ENCODE measurements at regions not wholly inside any gene's neighbourhood (a gene's known extent, or its start where the extent isn't known, plus 50 kb on each side); places are given as distances from the start of the nearest gene placed in this dataset.
"Not testable (repeated sequence)": the region's sequence is repeated elsewhere in the genome, so short reads cannot be mapped to it uniquely, and the experiment has no call there.

- Mint-ChIP-seq H3K4me1 (ENCODE audit: low read depth in 2 of 2) (peaks cover 0 to 2% of the 10 kb centered on the region in 2 donors), H3K27ac (no peak overlapping the region), H3K36me3 (ENCODE audit: insufficient read depth) (no peaks in the 10 kb centered on the region), H3K9me3 (no peaks in the 10 kb centered on the region), H3K4me3 (no peak overlapping the region), H3K27me3 (peaks cover 0 to 10% of the 10 kb centered on the region in 2 donors)
- DNase-seq (no peak), ATAC-seq (replicated peaks) (no peak)
Measured at GRCh38 chr12:131283191-131283861, 329.6 kb downstream of the ADGRD1 start.

DNA sequence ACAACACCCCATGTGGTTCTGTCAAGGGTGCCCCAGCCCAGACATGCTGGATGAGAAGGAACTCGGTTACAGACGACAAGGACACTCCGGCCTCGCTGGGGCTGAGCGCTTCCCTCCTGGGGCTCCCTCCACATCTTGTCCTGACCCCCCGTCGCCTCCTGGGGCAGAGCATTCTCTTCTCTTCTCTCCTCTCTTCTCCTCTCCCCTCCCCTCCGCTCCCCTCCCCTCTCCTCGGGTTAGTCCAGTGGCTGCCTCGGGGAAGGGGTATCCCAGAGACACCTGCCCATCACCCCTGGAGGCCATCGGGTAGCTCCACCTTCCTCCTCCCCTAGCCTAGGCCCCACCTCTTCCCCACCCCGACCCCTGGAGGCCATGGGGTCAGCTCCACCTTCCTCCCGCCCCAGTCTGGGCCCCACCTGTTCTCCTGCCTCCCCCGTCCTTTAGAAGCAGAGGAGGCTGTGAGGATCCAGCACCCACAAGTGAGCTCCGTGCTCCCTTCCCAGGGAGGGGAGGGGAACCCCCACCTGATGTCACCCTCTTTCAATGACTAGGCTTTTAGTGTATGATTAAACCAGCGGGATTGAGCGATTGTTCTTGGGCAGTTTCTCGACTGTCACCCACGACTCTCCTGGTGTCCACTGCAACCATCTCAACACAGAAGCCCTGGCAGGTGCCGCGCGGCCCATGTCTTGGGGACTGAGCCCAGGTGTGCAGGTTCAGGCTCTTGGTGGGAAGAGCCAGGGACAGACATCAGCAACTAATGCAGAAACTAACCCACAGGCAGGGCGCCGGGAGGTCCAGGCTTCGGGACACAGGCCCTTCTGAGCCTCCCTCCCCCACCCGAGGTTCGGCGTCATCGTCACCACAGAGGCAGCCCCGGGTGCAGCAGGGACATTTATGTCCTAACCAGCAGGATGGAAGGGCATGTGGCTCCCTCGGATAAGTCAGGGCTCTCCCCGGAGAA is 330.4 kb downstream of the ADGRD1 start:
- H3K9me3 Mint-ChIP-seq; H3K36me3 Mint-ChIP-seq (ENCODE audit: insufficient read depth); H3K27ac Mint-ChIP-seq; H3K4me1 Mint-ChIP-seq (ENCODE audit: low read depth in 2 of 2); H3K4me3 Mint-ChIP-seq; DNase-seq; ATAC-seq (replicated peaks): not testable (repeated sequence)
- H3K27me3 Mint-ChIP-seq: peaks cover 0 to 10% of the 10 kb centered on the region in 2 donors

- not testable (repeated sequence) for DNase-seq
Measured at GRCh38 chr12:131284954-131285904, 331.5 kb downstream of the ADGRD1 start.

GRCh38 chr12:131285905-131286295 is 332.2 kb downstream of the ADGRD1 start:
- not testable (repeated sequence) for H3K27ac Mint-ChIP-seq; ATAC-seq (replicated peaks); H3K9me3 Mint-ChIP-seq; DNase-seq; H3K36me3 Mint-ChIP-seq (ENCODE audit: insufficient read depth); H3K4me1 Mint-ChIP-seq (ENCODE audit: low read depth in 2 of 2); H3K4me3 Mint-ChIP-seq
- peaks cover 0 to 10% of the 10 kb centered on the region in 2 donors for H3K27me3 Mint-ChIP-seq

More at GRCh38 chr12:131284954-131285904, 331.5 kb downstream of the ADGRD1 start:
- H3K4me3 Mint-ChIP-seq; H3K4me1 Mint-ChIP-seq (ENCODE audit: low read depth in 2 of 2); H3K9me3 Mint-ChIP-seq; ATAC-seq (replicated peaks); H3K36me3 Mint-ChIP-seq (ENCODE audit: insufficient read depth); H3K27ac Mint-ChIP-seq: not testable (repeated sequence)
- H3K27me3 Mint-ChIP-seq: peaks cover 0 to 10% of the 10 kb centered on the region in 2 donors

DNA sequence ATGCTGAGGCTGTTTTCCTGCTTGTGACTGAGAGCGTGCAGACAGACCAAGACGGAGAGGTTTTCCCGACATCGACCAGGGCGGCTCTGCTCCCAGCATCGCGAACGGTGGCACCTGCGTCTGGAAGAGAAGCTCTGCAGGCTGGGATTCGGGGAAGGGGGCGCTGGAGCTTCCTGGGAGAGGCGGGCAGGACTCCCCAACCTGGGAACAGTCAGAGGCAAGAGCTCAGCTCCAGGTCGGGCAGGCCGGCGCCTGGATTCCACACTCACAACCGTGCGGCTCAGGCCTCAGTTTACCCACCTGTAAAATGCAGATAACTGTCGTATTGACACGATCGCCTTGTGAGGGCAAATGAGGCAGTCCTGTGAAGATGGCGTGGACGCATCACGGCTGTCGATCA is 332.6 kb downstream of the ADGRD1 start:
- not testable (repeated sequence) for H3K4me3 Mint-ChIP-seq; H3K4me1 Mint-ChIP-seq (ENCODE audit: low read depth in 2 of 2); H3K9me3 Mint-ChIP-seq; H3K27ac Mint-ChIP-seq; ATAC-seq (replicated peaks); H3K36me3 Mint-ChIP-seq (ENCODE audit: insufficient read depth); DNase-seq
- H3K27me3 Mint-ChIP-seq: peaks cover 0 to 10% of the 10 kb centered on the region in 2 donors

DNA sequence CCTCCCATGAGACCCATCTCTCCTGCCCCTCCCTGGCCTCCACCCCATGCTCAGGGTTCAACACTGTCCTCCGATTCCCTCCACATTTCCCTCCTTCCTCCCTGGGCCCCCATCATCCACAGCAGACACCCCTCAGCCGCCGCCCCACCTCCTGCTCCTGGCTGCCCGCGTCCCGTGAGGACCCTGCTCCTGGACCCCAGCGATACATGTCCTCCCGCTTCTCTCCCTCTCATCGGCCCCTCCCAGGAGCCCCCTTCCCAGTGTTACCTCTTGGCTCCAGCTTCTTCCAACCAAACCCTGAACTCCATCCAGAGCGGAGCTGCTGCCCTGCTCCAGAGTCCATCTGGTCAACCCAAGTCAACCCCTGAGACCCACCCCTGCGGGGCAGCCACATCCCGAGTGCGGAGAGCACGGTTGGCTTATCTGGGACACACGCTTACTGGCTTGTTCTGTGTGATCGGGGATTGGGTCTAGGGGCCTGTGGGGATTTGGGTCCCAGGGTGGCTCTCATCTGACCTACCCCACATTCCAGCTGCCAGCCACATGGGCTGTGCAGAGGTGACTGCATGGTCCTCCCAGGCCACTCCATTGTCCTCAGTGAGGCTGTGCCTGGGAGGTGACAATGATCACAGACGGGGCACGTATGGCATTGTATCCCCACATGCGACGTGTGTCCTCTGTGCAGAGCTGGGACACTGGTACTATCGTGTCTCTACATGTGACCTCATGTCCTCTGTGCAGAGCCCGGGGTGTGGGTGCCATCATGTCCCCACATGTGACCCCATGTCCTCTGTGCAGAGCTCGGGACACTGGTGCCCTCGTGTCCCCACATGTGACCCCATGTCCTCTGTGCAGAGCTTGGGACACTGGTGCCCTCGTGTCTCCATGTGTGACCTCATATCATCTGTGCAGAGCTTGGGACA is 333.6 kb downstream of the ADGRD1 start:
- no peaks in the 10 kb centered on the region for H3K36me3 Mint-ChIP-seq (ENCODE audit: insufficient read depth)

DNA sequence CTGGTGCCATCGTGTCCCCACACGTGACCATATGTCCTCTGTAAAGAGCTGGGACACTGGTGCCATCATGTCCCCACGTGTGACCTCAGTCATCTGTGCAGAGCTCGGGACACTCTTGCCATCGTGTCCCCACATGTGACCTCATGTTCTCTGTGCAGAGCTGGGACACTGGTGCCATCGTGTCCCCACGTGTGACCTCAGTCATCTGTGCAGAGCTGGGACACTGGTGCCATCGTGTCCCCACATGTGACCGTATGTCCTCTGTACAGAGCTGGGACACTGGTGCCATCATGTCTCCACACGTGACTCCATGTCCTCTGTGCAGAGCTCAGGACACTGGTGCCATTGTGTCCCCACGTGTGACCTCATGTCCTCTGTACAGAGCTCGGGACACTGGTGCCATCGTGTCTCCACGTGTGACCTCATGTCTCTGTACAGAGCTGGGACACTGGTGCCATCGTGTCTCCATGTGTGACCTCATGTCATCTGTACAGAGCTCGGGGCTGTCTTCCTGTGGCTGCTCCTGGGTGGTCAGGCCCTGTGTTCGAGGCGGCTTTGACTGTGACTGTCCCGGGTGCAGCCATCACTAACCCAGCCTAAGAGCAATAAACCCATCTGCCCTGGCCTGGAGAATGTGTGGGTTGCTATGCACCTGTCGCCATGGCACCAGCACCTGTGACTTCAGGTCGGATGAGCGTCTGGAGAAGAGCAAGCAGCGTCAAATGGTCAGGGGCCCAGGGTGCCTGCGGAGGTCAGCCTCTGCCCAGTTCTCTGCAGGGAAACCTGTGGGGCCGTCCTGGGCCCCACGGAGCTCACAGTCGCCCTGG is 334.4 kb downstream of the ADGRD1 start:
- no peaks in the 10 kb centered on the region for H3K36me3 Mint-ChIP-seq (ENCODE audit: insufficient read depth)
- ATAC-seq (replicated peaks): no peak
- peaks cover 0 to 2% of the 10 kb centered on the region in 2 donors for H3K4me1 Mint-ChIP-seq (ENCODE audit: low read depth in 2 of 2)
- H3K27me3 Mint-ChIP-seq: peaks cover 0 to 13% of the 10 kb centered on the region in 2 donors
- no peak overlapping the region for H3K27ac Mint-ChIP-seq
- H3K9me3 Mint-ChIP-seq: peaks cover 0 to 4% of the 10 kb centered on the region in 2 donors
- DNase-seq: no peak
- no peak overlapping the region for H3K4me3 Mint-ChIP-seq

More for the DNA sequence above, 333.6 kb downstream of the ADGRD1 start:
- H3K27me3 Mint-ChIP-seq: peaks cover 0 to 10% of the 10 kb centered on the region in 2 donors
- ATAC-seq (replicated peaks) (no peak), DNase-seq (no peak)
- peaks cover 0 to 2% of the 10 kb centered on the region in 2 donors for H3K4me1 Mint-ChIP-seq (ENCODE audit: low read depth in 2 of 2)
- no peak overlapping the region for H3K4me3 Mint-ChIP-seq
- H3K9me3 Mint-ChIP-seq: peaks cover 0 to 4% of the 10 kb centered on the region in 2 donors
- H3K27ac Mint-ChIP-seq: no peak overlapping the region

- H3K9me3 Mint-ChIP-seq; H3K27ac Mint-ChIP-seq; H3K4me3 Mint-ChIP-seq; DNase-seq; H3K4me1 Mint-ChIP-seq (ENCODE audit: low read depth in 2 of 2); H3K36me3 Mint-ChIP-seq (ENCODE audit: insufficient read depth); ATAC-seq (replicated peaks): not testable (repeated sequence)
- H3K27me3 Mint-ChIP-seq: peaks cover under 1 to 14% of the 10 kb centered on the region in 2 donors
Measured at GRCh38 chr12:131288765-131289695, 335.3 kb downstream of the ADGRD1 start.

DNA sequence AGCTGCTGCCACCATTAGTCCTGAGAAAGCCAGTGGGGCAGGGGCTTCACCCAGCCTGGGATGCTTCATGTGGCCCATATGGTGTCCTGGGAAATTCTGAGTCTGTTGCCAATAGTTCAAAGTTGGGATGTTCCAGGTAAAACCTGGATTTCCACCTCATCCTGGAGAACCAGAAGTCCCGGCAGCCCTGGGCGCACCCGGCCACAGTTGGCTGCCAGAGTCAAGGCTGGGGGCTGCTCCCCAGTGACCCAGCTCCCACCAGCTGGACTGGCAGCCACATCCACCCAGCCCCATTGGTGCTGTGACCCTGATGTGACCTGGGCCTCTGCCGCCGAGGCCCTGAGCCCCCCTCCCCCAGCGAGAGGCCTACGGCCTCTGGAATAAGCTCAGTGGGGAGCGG is 336.1 kb downstream of the ADGRD1 start:
- ATAC-seq (replicated peaks); H3K4me3 Mint-ChIP-seq; DNase-seq; H3K27ac Mint-ChIP-seq; H3K4me1 Mint-ChIP-seq (ENCODE audit: low read depth in 2 of 2); H3K9me3 Mint-ChIP-seq; H3K36me3 Mint-ChIP-seq (ENCODE audit: insufficient read depth): not testable (repeated sequence)
- H3K27me3 Mint-ChIP-seq: peaks cover 8 to 22% of the 10 kb centered on the region in 2 donors

DNA sequence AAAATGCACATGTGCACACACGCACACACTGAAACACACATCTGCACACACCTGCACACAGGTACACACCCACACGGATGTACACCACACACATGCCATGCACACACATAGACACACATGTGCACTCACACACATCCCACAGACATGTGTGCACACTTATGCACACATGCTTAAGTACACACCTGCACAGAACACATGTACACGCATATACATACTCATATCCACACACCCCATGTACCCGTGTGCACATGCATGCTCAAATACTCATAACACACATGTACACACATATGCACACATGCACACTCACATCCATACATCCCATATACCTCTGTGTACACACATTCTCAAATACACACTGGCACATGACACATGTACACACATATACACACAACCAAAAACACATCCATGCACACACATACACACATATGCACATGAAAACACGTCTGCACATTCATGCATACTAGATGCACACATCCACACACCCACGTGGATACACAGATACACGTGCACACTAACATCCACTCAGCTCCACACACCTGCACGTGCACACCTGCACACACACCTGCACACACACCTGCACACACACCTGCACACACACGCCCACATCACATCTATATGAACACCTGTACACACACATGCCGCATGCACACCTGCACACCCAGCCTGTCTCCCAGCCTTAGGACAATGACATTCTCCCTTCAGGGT is 336.7 kb downstream of the ADGRD1 start:
- Mint-ChIP-seq H3K27me3 (peaks cover 8 to 23% of the 10 kb centered on the region in 2 donors), H3K4me1 (ENCODE audit: low read depth in 2 of 2) (no peaks in the 10 kb centered on the region), H3K36me3 (ENCODE audit: insufficient read depth) (no peaks in the 10 kb centered on the region), H3K9me3 (peaks cover 0 to 4% of the 10 kb centered on the region in 2 donors), H3K4me3 (no peak overlapping the region), H3K27ac (no peak overlapping the region)
- DNase-seq (no peak), ATAC-seq (replicated peaks) (no peak)

All from effector memory CD8-positive, alpha-beta T cell (primary cell).